RCC 7860 (cell line): ENCODE measurements at regions not wholly inside any gene's neighbourhood (a gene's known extent, or its start where the extent isn't known, plus 50 kb on each side); places are given as distances from the start of the nearest gene placed in this dataset.
"Not testable (repeated sequence)": the region's sequence is repeated elsewhere in the genome, so short reads cannot be mapped to it uniquely, and the experiment has no call there.

Experiments used
- DNase-seq: peaks from one replicate; pipeline ENCODE4 v3.0.0-alpha.2; 2015; ENCODE audit warnings: low spot score
- FAIRE-seq: peaks from 2 replicates; lab custom pipeline; 2012; peaks lifted over from hg19 to GRCh38; lab: Jason Lieb, UNC

DNA sequence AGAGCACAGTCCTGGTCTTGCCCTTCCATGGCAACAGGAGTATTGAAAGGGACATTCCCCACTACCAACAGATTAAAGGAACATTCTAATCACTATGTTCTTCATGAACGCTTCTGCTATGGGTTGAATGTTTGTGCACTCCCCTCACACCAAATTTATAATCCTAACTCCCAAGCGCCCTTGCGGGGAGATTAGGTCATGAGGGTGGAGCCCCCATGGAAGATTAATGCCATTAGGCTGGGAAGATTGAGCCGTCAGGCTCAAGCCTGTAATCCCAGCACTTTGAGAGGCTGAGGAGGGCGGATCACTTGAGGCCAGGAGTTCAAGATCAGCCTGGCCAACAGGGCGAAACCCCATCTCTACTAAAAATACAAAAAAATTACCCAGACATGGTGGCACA is 538.8 kb upstream of the CADM1 start:
- not testable (repeated sequence) for DNase-seq, FAIRE-seq

DNA sequence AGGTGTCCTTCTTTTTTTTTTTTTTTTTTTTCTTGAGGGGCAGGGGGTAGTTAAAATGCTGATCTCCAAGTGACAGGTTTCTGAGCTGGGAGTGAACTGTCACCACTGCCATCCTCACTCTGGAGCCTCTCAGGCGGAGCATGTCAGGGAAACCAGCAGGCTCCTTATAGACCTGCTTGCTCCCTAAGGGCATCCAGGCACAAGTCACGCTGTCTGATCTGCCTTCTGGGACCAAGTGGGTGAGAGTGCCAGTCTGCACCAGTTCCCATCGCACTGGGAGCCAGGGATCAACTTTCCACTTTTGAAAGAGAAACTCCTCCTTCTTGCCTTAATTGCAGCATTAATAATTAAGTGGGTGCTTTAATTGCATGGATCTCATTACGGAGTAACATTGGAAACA is 537.9 kb upstream of the CADM1 start:
- FAIRE-seq (no peak), DNase-seq (no peak)

DNA sequence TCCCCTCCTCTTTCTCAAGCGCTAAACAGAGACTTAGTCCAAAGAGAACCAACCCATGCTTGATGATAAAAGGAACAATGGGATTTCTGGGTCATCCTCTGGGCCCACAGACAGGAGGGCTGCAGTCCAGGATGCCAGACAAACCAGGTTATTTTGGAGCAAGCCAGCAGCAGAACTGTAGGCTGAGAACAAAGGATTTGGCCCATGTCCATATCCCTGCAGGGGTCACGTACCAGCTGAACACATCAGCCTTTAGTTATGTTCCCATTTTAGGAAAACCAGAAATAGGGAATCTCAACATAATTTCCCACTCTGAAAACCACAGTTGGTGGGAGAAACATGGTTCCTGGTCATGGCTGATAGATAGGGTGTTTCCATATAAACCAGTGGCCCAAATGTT is 533.6 kb upstream of the CADM1 start:
- DNase-seq (peak; percentile 4), FAIRE-seq (no peak)

DNA sequence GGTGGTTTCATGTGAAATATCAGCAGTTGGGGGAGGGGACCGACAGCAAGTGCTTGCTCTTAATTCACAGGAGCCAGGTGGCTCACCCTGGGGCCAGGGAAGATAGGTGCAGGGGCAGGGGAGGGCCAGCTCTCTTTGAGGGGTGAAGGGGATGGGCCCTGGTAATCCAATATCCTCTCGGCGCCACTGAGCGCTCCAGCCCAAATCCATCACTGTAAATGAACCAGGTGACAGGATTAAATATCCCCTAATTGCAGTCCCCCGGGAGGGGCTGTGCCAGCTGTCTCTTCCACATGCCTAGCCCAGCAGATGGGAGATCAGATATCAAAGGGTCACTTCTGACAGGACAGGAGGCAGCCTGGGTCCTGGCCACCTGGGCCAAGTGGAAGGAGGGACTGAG is 531.8 kb upstream of the CADM1 start:
- FAIRE-seq: no peak
- no peak for DNase-seq

- DNase-seq (no peak), FAIRE-seq (no peak)
These were observed 529.8 kb upstream of the CADM1 start for GRCh38 chr11:116033931-116034553.

- DNase-seq: no peak
- FAIRE-seq: no peak
These were observed 526.6 kb upstream of the CADM1 start for GRCh38 chr11:116030697-116031331.

GRCh38 chr11:116028506-116028905 is 524.3 kb upstream of the CADM1 start:
- not testable (repeated sequence) for DNase-seq, FAIRE-seq

- DNase-seq (no peak), FAIRE-seq (no peak)
These were observed 495.2 kb upstream of the CADM1 start for GRCh38 chr11:115999437-115999836.

DNA sequence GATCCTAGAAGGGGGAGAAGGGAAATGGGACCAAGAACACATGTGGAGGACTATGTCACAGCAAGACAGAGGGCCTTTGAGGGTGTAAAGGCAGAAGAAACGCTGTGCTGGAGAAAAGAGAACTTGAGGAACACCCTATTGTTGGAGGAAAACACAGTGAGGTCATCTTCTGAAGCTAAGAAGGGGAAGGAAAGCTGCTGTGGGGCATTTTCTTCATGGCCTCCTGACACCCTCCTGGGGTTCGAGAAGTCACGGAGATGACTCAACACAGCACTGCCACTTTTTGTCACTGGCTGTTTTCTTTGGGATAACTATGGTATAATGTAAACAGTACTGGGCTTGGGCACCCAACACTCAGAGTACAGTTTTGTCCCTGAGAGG is 492.6 kb upstream of the CADM1 start:
- DNase-seq: no peak
- FAIRE-seq: no peak

GRCh38 chr11:115996125-115996807 is 492.1 kb upstream of the CADM1 start:
- DNase-seq: no peak
- FAIRE-seq: no peak

- FAIRE-seq (no peak), DNase-seq (no peak)
These were observed 489.4 kb upstream of the CADM1 start for GRCh38 chr11:115993590-115993989.

DNA sequence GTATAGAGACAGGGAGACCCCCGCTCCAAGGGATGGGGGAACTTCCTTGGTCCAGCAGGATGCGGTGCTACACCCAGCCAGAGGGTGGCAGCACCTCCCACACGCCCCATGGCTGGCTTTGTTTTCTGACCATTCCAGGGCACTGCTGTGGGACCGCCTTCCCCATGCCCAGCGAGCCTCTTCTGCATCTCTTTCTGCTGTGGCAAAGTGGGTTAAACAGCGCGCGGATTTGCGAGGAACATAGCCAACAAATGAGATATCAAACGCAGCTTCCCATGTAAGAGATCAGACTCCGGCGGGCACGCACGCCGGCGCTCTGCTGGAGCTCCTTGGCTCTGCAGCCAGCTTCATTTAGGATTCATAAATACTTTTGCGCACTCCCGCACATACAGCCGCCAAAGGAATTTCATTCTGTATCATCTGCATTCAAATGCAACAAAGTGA is 485.8 kb upstream of the CADM1 start:
- DNase-seq (no peak), FAIRE-seq (no peak)

DNA sequence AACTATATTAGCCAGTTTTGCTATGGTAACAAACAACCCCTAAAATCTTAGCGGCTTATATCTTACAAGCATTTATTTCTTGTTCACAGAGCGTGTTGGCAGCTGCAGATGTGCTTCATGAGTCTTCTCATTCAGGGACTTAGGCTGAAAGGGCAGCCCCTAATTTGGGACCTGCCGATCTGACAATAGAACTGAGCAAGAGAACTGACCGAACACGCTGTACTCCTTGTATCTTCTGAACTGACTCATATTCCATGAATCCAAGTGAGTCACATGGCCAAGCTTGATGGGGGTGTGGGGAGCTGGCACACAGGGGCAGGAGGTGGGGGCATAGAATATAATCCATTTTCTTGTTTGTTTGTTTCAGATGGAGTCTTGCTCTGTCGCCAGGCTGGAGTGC is 481.7 kb upstream of the CADM1 start:
- DNase-seq: peak; percentile 20
- FAIRE-seq: no peak

GRCh38 chr11:115984228-115984627 is 480.0 kb upstream of the CADM1 start:
- DNase-seq (no peak), FAIRE-seq (no peak)

- FAIRE-seq (no peak), DNase-seq (no peak)
These were observed 478.5 kb upstream of the CADM1 start for GRCh38 chr11:115982666-115983065.

- DNase-seq: no peak
- FAIRE-seq: no peak
These were observed 477.7 kb upstream of the CADM1 start for GRCh38 chr11:115981814-115982471.

GRCh38 chr11:115981104-115981481 is 476.9 kb upstream of the CADM1 start:
- DNase-seq: no peak
- no peak for FAIRE-seq

- FAIRE-seq: no peak
- no peak for DNase-seq
These were observed 476.3 kb upstream of the CADM1 start for GRCh38 chr11:115980337-115981103.

DNA sequence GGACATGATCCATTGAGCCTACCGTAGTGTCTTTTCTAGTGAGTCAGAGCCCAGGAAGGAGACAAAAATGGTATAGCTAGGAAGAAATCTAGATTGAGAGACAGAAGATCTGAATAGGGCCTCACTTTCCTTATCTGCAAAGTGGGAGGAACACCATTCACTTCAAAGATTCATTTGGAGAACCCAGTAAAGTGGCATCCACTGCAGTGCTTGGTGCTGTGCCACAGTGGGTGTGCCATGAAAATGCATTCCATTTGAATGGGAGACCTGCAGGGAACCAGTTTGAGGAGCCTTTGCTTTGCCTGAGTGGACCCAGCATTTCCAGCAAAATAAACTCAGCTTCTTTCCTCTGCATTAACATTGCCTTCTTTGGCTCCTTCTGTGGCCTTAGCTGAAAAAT is 470.5 kb upstream of the CADM1 start:
- FAIRE-seq (no peak), DNase-seq (no peak)

GRCh38 chr11:115967203-115967602 is 463.0 kb upstream of the CADM1 start:
- not testable (repeated sequence) for DNase-seq, FAIRE-seq
